Loucy (cell line): ENCODE measurements at regions not wholly inside any gene's neighbourhood (a gene's known extent, or its start where the extent isn't known, plus 50 kb on each side); places are given as distances from the start of the nearest gene placed in this dataset.

ENCODE experiments used
- CTCF ChIP-seq: fragments of 200-600 bp; sonication (generic); conservative IDR thresholded peaks from 2 replicates; pipeline ENCODE4 v1.5.1; 2014; ENCODE audit warnings: mild to moderate bottlenecking, antibody characterized with exemption, low read length
- EZH2phosphoT487 ChIP-seq: fragments of 200-600 bp; IDR thresholded peaks from 2 replicates; pipeline ENCODE4 v1.6.1; 2018; ENCODE audit warnings: antibody characterized with exemption, mild to moderate bottlenecking, moderate library complexity, borderline replicate concordance

- TF ChIP-seq EZH2phosphoT487 = no peak
- TF ChIP-seq CTCF = no peak
Measured at GRCh38 chr4:64960516-64960915, 551.3 kb upstream of the TECRL start.
